SK-N-SH (cell line): ENCODE measurements at regions not wholly inside any gene's neighbourhood (a gene's known extent, or its start where the extent isn't known, plus 50 kb on each side); places are given as distances from the start of the nearest gene placed in this dataset.

Experiments used
- JUND ChIP-seq: IDR thresholded peaks from 2 replicates; pipeline ENCODE4 v1.4.0; 2012
- POLR2AphosphoS5 ChIP-seq: IDR thresholded peaks from 2 replicates; pipeline ENCODE4 v1.6.1; 2012; ENCODE audit warnings: low read depth, low read length
- TEAD4 ChIP-seq: IDR thresholded peaks from 2 replicates; pipeline ENCODE4 v1.4.0; 2012; ENCODE audit warnings: mild to moderate bottlenecking, borderline replicate concordance; ENCODE audit not compliant: insufficient read depth

DNA sequence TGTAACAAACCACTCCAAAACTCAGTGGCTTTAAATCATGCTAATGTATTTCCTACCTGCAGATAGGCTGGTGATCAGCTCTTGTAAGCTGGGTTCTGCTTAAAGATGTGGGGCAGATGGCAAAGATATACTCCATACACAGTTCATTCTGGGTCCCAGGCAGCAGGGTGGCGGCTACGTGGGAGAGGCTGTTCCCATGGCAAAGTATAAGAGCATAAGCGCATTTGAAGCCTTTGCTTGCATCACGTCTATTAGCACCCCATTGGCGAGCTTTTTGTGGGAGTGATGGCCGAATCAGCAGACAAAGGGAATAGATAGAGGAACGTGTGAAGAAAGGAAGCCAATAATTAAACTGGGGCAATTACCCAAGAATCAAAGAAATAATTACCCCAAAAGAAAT, 523.1 kb downstream of the SPATA31D1 start:
- TF ChIP-seq POLR2AphosphoS5 = no peak
- no peak for TF ChIP-seq TEAD4
- TF ChIP-seq JUND = no peak
